NCI-H460 (cell line): ENCODE measurements at regions not wholly inside any gene's neighbourhood (a gene's known extent, or its start where the extent isn't known, plus 50 kb on each side); places are given as distances from the start of the nearest gene placed in this dataset.

Source experiments
- DNase-seq: peaks from one replicate; pipeline ENCODE4 v3.0.0-alpha.2; 2016; ENCODE audit warnings: low read depth; ENCODE audit errors: extremely low read depth

- DNase-seq = no peak
Observed at GRCh38 chr1:55860798-55861519, 645.8 kb upstream of the USP24 start.

- no peak for DNase-seq
Observed at GRCh38 chr1:55860326-55860725, 645.2 kb upstream of the USP24 start.

- DNase-seq = no peak
Observed at GRCh38 chr1:55854911-55855310, 639.7 kb upstream of the USP24 start.

GRCh38 chr1:55848906-55849305 lies 633.7 kb upstream of the USP24 start:
- no peak for DNase-seq

- DNase-seq = no peak
Observed at GRCh38 chr1:55846051-55846450, 630.9 kb upstream of the USP24 start.

GRCh38 chr1:55844322-55844721 lies 629.2 kb upstream of the USP24 start:
- DNase-seq = no peak

GRCh38 chr1:55839626-55840025 lies 624.5 kb upstream of the USP24 start:
- no peak for DNase-seq

GRCh38 chr1:55839221-55839620 lies 624.1 kb upstream of the USP24 start:
- DNase-seq = no peak

GRCh38 chr1:55836086-55836485 lies 620.9 kb upstream of the USP24 start:
- DNase-seq = no peak

- DNase-seq = no peak
Observed at GRCh38 chr1:55833529-55834091, 618.4 kb upstream of the USP24 start.

- no peak for DNase-seq
Observed at GRCh38 chr1:55831759-55832158, 616.6 kb upstream of the USP24 start.

- no peak for DNase-seq
Observed at GRCh38 chr1:55828044-55828443, 612.9 kb upstream of the USP24 start.

GRCh38 chr1:55827350-55827749 lies 612.2 kb upstream of the USP24 start:
- DNase-seq = no peak

GRCh38 chr1:55826381-55827080 lies 611.4 kb upstream of the USP24 start:
- no peak for DNase-seq

GRCh38 chr1:55825461-55825860 lies 610.3 kb upstream of the USP24 start:
- DNase-seq = no peak

- DNase-seq = no peak
Observed at GRCh38 chr1:55824251-55824640, 609.1 kb upstream of the USP24 start.

- no peak for DNase-seq
Observed at GRCh38 chr1:55823541-55824250, 608.5 kb upstream of the USP24 start.

GRCh38 chr1:55822891-55823290 lies 607.7 kb upstream of the USP24 start:
- no peak for DNase-seq

- DNase-seq = no peak
Observed at GRCh38 chr1:55821234-55821633, 606.1 kb upstream of the USP24 start.

GRCh38 chr1:55820501-55820900 lies 605.3 kb upstream of the USP24 start:
- DNase-seq = no peak

- DNase-seq = no peak
Observed at GRCh38 chr1:55819011-55819410, 603.8 kb upstream of the USP24 start.
